Midbrain (tissue), 1 donor: ENCODE measurements at regions not wholly inside any gene's neighbourhood (a gene's known extent, or its start where the extent isn't known, plus 50 kb on each side); places are given as distances from the start of the nearest gene placed in this dataset.
"Not testable (repeated sequence)": the region's sequence is repeated elsewhere in the genome, so short reads cannot be mapped to it uniquely, and the experiment has no call there.

Source experiments
- DNase-seq: peaks from one replicate; lab custom pipeline; 2025; lab: John Stamatoyannopoulos, UW

DNA sequence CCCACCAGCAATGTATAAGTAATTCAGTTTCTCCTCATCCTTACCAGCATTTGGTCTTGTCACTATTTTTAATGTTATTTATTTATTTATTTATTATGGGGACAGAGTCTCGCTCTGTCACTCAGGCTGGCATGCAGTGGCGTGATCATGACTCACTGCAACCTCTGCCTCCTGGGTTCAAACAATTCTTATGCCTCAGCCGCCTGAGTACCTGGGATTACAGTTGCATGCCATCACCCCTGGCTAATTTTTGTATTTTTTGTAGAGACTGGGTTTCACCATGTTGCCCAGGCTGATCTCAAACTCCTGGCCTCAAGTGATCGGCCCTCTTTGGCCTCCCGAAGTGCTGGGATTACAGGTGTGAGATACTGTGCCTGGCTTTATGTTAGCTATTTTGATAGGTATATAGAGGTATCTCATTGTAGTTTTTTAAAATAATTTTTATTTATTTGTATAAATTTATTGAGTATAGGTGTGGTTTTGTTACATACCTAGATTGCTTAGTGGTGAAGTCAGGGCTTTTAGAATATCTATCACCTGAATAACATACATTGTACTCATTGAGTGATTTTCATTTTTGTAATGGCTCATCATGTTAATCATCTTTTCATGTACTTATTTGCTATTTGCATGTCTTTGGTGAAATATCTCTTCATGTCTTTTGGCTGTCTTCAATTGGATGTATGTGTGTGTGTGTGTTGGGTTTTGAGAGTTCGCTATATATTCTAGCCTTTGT is 53.3 kb downstream of the TANC2 start:
- DNase-seq = no peak

DNA sequence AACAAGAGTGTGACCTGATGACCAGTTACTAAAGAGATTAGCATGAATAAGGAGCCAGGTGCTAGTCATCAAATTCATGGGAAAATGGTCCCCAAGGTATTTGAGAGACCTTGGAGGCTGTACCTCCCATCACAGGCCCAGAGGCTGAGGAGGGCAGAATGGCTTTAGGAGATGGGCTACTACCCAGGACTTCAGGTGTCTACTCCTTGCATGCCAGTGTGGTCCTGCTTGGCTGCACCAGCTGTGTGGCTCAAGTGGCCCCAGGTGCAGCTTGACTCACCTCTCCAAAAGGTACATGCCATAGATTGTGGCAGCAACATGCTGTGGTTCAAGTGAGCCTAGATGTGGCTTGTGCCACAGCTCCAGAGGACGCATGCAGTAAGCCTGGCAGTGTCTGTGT is 56.5 kb downstream of the TANC2 start:
- DNase-seq = no peak

DNA sequence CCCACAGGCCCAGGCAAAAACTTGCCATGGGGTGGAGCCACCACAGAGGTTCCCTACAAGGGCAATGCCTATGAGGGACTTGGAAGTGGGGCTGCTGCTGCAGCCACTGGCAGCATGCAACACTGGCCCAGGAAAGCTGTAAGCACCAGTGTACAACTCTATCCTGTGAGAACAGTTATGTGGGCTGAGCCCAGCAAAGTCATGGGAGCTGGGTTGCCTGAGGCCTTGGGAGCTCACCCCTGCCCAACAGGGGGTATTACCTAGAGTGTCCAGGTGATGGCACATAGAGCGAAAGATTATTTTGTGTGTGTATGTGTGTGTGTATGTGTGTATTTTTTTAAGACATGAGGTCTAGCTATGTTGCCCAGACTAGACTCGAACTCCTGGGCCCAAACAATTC is 57.0 kb downstream of the TANC2 start:
- DNase-seq = no peak

DNA sequence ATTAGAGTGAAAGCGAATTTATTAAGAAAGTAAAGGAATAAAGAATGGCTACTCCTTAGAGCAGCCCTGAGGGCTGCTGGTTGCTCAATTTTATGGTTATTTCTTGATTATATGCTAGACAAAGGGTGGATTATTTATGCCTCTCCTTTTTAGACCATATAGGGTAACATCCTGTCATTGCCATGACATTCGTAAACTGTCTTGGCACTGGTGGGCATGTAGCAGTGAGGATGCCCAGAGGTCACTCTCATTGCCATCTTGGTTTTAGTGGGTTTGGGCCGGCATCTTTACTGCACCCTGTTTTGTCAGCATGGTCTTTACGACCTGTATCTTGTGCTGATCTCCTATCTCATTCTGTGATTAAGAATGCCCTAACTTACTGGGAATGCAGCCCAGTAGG is 58.2 kb downstream of the TANC2 start:
- no peak for DNase-seq

DNA sequence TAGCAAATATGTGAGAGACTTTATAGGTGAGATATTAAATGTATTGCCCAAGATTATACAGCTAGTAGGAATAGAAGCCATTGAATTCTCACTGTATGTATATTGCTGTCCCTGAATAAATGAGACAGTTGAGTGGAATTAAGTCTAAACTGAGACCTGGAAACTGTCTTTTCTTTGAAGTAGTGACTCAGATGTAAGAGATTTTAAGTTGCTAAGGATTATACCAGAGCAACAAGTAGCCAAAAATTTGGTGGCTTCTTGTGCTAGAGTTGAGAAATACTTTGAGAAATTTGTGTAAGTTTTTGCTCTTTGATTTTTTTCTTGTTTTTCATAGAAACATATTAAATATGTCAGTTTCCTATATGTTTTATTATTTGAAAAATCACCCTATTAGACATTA is 58.7 kb downstream of the TANC2 start:
- DNase-seq = no peak

DNA sequence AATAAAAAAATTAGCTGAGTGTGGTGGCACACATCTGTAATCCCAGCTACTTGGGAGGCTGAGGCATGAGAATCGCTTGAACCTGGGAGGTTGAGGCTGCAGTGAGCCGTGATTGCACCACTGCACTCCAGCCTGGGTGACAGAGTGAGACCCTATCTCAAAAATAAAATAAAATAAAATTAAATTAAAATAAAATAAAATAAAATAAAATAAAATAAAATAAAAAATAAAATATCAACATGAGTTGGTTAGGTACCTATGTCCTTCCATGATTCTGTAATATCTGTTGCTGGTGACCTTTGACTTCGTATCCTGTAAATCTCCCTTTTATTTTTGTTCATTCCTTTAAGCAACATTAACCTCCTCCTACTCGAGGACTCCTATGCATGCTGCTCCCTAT is 59.6 kb downstream of the TANC2 start:
- DNase-seq = not testable (repeated sequence)

DNA sequence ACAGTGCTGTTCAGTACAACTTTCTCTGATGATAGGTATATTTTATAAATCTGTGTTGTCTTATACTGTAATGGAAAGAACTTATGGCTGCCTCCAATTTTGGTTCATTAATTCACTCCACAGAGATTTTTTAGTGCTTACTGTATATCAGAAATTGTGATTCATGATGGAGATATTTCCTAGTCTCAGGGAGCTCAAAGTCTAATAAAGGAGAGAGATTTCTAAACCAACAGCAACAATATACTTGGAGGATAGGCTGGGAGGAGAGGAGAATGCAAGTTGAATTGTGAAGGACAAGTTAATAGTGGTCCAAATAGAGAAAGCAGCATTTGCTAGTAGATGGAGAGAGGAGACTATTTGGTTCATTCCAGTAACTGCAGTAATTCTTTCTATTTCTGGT is 63.5 kb downstream of the TANC2 start:
- no peak for DNase-seq

DNA sequence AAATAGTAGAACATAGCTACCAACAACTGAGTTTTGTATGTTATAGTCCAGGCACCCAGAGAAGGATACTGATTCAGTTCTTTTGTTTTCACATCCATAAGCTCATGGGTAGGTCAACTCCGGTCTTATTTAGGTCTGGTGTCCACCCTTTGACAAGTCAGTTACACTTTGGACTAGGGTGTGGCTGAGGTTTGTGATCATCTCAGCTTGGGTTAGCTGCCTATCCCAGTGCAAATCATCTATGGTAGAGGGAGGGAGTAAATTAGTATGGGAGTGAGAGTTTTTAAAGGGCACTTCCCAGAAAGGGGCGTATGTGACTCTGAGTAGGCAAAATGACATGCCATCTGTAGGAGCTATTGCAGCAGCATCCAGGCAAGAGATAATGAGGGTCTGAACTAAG is 66.1 kb downstream of the TANC2 start:
- DNase-seq = no peak

DNA sequence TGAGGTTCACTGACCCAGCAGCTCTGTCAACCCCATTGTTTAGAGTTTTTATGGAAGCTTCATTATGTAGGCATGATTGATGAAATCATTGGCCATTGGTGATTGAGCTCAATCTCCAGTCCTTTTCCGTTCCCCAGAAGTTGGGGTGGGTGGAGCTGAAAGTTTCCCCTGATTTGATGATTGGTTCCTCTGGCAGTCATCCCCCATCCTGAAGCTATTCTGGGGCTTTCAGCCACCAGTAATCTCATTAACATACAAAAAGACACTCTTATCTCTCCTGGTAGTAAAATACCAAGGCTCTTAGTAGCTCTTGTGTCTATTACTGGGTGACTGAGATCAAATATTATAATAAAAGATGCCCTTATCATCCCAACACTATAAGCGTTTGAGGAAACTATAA is 67.1 kb downstream of the TANC2 start:
- DNase-seq = no peak

DNA sequence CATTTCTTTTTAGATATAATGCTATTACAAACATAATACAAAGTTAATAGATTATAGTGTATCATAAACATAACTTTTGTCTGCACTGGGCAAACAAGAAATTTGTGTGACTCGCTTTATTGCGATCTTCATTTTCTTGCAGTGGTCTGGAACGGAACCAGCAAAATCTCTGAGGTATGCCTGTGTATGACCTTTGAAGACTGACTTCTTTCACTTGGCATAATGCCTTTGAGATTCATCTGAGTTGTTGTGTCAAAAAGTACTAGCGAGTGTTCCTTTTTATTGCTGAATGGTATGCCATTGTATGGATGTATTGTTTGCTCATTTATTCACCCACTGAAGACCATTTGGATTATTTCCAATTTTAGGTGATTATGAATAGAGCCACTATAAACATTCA is 69.2 kb downstream of the TANC2 start:
- no peak for DNase-seq

DNA sequence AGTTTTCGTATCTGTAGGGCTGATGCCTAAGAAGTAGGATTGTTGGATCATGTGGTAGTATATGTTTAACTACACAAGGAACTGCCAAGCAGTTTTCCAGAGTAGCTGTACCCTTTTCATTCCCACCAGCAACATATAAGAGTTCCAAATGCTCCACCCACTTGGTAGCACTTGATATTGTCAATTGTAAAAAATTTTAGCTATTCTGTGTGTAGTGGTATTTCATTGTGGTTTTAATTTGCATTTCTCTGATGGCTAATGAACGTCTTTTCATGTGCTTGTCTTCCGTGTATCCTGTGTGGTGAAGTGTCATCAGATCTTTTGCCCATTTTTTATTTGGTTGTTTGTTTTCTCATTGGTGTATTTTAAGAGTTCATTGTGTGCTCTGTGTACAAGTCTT is 69.7 kb downstream of the TANC2 start:
- no peak for DNase-seq

DNA sequence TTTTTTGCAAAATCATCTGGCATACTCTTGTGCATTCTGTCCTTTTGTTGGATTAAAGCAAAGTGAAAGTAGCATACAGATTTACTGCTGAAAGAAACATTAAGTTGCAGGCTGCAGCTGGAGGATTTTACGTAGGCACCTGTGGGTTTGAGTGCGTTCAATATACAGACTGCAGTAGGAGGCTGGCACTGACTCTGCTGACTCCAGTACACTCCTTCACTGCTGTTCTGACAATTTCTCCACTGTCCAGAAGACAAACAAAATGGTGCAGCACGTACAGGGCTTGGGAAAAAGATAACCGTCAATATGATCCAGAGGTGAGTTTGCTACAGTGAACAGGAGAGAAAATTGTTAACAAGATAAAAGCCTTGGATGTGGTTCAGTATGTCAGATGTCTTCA is 73.3 kb downstream of the TANC2 start:
- DNase-seq = peak; percentile 14

DNA sequence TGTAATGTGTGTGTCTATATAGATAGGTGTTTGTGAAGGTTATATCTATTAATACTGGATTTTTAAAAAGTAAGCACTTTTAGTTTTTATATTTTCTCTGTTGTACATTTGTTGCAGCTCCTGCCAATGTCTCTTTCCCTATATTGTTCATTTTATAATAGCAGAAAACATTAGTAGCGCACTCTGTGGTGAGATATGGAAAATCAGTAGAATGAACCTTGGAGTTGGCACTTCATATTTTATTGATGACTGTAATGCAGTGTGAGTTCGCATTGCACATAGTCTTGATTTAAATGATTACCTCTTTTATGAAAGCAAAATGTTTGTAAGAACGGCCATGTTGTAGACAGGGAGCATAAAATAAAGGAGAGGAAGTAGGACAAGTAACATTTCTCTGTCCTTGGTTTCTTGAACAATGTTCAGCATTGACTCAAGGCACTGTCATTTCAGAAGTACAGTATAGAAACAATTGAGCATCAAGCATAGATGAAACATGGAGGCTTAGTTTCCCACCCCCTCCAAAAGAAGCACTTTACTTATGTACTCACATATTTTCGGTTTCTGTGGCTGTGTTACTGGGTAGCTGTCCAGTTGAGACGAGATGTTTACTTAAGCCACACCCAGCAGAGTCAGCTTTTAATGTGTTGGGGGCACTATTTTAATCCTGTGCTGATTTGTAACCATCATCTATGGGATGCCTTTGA is 74.0 kb downstream of the TANC2 start:
- DNase-seq = peak; percentile 37

DNA sequence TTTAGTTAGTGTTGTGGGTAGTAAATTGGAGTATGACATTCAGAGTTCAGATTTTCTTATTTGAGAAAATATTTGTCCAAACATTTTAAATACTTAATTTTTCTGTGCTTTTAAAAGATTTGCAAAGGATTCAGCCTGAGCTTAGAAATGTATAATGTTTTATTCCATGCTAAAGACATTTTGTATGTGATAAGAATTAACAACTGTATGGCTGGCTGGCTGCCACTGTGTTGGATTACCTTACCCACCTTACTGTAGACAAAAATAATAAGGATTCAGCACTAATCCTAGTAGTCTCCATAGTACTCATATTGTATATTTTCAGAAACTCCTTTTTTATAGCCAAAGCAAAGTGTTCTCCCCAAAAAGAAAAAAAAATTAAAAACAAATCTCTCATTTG is 74.8 kb downstream of the TANC2 start:
- DNase-seq = no peak

DNA sequence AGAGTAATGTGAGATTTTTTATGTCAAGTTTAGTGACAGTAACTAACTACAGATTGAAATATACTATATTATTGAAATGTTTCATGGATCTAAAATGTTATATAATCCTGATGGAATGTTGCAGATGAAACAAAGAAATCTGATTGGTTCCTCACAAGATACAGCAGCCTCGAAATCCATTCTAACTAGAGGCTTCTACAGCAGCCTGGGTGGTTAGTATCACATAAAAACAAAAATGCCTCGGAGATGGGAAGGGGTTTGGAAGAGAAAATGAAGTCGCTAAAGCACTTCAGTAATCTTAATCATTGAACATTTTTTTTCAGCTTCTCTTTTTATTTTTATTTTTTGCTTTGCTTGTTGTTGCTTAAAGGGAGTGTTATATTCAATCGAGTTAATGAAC is 75.2 kb downstream of the TANC2 start:
- no peak for DNase-seq

DNA sequence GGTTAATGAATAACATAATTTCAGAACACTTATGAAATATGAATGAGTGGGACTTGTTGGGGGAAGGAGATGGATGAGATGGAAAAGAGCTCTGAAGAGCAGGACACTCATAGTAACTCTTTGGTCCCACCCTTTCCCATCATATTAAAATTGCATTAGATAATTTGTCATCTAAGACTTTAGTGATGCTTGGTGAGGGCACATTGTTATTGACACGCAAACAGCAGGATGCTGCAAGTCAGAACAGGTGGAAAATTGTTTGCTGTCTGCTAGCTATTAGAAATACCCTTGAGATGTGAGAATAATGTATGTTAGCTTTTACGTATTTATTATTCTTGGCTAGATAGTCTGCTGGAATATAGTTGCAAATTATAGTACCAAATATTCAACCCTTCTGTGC is 75.7 kb downstream of the TANC2 start:
- DNase-seq = peak; percentile 6

DNA sequence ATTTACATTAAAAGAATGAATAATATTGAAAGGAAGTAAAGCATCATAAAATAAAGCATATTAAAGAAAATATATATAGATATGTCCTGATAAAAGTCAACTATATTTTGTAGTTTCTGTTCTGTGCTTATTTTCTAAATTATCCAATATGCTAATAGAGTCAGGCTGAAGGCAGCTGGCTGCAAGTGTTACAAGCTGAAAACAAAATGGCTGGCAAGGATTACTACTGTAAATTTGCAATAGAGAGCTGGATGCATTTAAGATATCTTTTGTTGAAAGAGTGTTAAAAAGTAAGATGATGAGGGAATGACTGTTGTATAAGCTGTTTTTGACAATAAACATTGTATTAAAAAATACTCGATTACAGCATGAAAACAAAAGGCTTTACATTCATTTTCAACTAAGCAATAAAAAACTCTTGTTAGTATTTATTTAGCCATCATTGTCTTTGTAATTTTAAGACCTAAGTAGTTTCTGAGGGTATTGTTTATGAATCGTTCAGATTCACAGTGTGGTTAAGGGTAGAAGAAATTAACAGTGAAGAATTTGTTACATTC is 76.3 kb downstream of the TANC2 start:
- peak; percentile 3 for DNase-seq

DNA sequence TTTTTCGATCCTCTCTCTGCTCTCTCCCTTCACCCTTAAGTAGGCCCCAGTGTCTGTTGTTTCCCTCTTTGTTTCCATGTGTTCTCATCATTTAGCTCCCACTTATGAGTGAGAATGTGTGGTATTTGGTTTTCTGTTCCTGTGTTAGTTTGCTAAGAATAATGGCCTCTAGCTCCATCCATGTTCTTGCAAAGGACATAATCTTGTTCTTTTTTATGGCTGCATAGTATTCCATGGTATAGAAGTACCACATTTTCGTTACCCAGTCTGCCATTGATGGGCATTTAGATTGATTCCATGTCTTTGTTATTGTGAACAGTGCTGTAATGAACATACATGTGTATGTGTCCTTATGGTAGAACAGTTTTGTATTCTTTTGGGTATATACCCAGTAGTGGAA is 91.5 kb downstream of the TANC2 start:
- not testable (repeated sequence) for DNase-seq

DNA sequence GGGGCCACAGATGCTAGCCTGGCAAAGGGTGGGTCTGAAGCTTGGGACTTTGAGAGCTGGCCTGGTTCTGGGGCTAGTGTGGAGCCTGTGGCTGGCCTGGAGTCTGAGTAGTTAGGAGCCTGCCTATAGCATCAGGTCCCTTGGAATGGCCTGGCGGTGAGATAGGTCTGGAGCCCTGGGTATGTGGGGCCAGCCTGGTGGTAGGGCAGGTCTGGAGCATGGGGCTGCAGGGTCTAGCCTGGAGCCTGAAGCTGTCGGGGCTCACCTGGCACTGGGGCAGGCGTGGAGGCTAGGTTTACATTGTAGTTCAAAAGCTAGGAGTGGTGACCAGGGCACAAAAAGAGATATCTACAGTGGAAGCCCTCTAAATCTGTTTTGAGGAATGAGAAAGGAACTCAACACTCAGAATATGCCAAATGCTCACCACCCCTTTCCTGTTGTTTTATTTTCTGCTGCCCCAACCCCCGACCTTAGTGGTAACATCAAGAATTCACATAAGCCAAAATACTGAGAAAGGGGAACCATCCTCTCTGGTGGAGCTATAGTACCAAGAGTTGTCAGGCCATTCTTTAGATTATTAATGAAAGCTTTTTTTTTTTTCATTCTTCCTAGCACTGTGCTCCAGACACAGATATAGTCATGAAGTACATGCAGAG is 100.3 kb downstream of the TANC2 start:
- DNase-seq = no peak

DNA sequence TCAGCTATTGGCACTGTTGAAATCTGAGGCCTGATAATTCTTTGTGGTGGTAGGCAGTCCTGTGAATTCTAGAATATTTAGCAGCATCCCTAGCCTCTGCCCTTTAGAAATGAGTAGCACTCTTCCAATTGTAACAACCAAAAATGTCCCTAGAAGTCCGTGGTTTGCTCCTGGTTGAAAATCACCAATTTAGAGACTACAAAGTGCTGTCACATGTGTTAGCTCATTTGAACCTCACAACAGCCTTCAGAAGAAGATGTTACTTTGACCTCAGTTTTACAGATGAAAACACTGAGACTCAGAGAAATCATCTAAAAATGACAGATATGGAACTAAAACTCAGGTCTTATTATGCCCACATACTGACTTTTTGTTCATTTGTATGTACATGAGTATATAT is 103.2 kb downstream of the TANC2 start:
- DNase-seq = no peak

DNA sequence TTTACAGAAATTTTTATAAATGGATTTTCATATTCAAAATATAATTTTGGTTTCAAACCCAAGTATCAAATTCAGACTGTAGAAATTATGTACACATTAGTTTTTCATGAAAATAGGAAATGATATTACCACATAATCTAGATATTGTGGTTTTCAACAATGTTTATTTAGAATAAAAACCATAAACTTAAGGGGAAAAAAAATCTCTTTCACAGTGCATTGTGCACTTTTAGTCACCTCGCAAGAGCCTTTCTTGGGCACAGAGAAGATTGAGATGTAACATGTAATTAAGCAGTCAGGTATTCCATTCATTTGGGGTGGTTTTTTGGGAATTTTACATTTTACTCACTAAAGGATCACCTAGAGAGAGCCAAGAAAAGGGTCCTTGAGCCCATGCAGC is 104.0 kb downstream of the TANC2 start:
- DNase-seq = no peak

DNA sequence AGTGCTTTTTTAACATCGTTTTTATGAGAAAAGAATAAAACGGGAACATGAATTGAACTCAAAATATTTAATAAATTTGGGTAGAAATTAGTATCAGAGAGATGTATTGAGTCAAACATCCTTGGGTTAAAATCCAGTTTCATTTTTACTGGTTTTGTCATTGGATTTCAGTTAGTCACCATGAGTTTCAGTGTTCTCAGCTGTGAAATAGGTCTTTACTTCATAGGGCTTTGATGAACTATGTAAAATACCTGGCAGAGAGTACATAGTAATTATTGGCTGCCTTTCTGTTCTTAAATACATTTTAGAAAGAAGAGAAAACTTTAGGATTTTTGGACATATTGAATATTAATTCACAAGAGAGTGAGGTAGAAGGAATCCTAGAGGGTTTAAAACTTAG is 105.8 kb downstream of the TANC2 start:
- DNase-seq = no peak

DNA sequence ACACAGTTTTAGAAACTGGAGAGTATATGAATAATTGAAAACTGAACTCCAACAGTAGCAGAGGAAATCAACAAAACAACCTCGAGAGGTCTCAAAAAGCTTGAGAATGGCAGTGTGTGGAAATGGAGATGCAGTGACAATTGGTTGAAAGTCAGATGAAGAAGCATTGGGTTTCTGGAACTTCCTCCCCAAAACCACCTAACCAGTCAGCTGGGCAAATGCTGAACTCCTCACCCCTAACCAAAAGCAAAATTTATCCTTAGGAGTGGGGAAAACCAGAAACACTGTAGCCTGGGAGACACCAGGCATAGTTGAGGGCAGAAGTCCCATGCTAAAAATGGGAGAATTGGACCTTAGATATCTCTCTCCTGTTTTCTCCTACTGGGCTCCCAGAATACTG is 109.9 kb downstream of the TANC2 start:
- DNase-seq = no peak
